SK-N-SH (cell line): ENCODE measurements at regions not wholly inside any gene's neighbourhood (a gene's known extent, or its start where the extent isn't known, plus 50 kb on each side); places are given as distances from the start of the nearest gene placed in this dataset.

Experiments used
- CTCF ChIP-seq: fragments of 200-600 bp; sonication (generic); IDR thresholded peaks from 2 replicates; pipeline ENCODE4 v1.6.1; 2017; ENCODE audit warnings: antibody characterized with exemption, mild to moderate bottlenecking, moderate library complexity
- EP300 ChIP-seq, 2 experiments: IDR thresholded peaks; 2 replicates each; pipeline versions ENCODE4 v1.4.0 to v1.6.1; 2012; ENCODE audit warnings: borderline replicate concordance in 1 of 2, low read depth in 1 of 2, low read length in 1 of 2
- FOSL2 ChIP-seq: IDR thresholded peaks from 2 replicates; pipeline ENCODE4 v1.4.0; 2012; ENCODE audit warnings: low read depth, mild to moderate bottlenecking, moderate library complexity, borderline replicate concordance
- POLR2AphosphoS5 ChIP-seq: IDR thresholded peaks from 2 replicates; pipeline ENCODE4 v1.6.1; 2012; ENCODE audit warnings: low read depth, low read length
- RAD21 ChIP-seq: IDR thresholded peaks from 2 replicates; pipeline ENCODE4 v1.6.1; 2012; ENCODE audit warnings: mild to moderate bottlenecking, low read length
- REST ChIP-seq: IDR thresholded peaks from 2 replicates; pipeline ENCODE4 v1.6.1; 2012; ENCODE audit warnings: mild to moderate bottlenecking, low read depth, low read length, moderate library complexity
- RXRA ChIP-seq: IDR thresholded peaks from 2 replicates; pipeline ENCODE4 v1.4.0; 2012; ENCODE audit warnings: low read depth, mild to moderate bottlenecking, borderline replicate concordance
- TAF1 ChIP-seq: IDR thresholded peaks from 2 replicates; pipeline ENCODE4 v1.6.1; 2012; ENCODE audit warnings: low read depth, mild to moderate bottlenecking, low read length, moderate library complexity, borderline replicate concordance
- TCF12 ChIP-seq: IDR thresholded peaks from 2 replicates; pipeline ENCODE4 v1.4.0; 2012
- YY1 ChIP-seq: IDR thresholded peaks from 2 replicates; pipeline ENCODE4 v1.4.0; 2012; ENCODE audit warnings: low read depth, mild to moderate bottlenecking

- TF ChIP-seq CTCF (no peak), TCF12 (no peak), REST (no peak), RXRA (no peak), RAD21 (no peak), YY1 (no peak), TAF1 (no peak), FOSL2 (no peak), POLR2AphosphoS5 (no peak), EP300 (IDR thresholded peaks at IDR 0.05; ENCODE audit: borderline replicate concordance in 1 of 2, low read depth in 1 of 2, low read length in 1 of 2) (no peak)
Observed at GRCh38 chr10:23571884-23572283, 133.0 kb downstream of the OTUD1 start.
